ENCODE measurements at regions not wholly inside any gene's neighbourhood (a gene's known extent, or its start where the extent isn't known, plus 50 kb on each side); places are given as distances from the start of the nearest gene placed in this dataset.

DNA sequence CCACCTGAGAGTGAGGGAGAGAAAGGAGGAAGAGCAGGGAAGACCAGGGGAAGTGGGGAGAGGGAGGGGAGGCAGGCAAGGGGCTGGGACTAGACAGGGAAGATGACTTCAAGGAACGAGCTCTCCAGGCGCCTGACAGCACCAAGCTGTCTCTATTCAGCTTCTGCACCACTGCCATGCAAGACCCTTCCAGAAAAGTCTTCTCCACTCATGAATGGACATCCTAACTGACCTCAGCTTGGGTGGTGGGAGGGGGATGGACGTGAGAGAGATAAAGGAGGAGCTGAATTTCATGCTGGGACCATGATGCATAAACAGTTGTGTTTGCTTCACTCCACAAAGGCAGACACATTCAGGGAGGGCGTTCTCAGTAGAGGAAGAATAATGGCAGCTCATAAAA, 206.4 kb upstream of the ARL4C start:
- TF ChIP-seq LARP7 (IDR thresholded peaks at IDR 0.05), result no peak
- no peak for TF ChIP-seq POLR2AphosphoS5 (IDR thresholded peaks at IDR 0.05; ENCODE audit: low read length)
- TF ChIP-seq, protein P1, sequence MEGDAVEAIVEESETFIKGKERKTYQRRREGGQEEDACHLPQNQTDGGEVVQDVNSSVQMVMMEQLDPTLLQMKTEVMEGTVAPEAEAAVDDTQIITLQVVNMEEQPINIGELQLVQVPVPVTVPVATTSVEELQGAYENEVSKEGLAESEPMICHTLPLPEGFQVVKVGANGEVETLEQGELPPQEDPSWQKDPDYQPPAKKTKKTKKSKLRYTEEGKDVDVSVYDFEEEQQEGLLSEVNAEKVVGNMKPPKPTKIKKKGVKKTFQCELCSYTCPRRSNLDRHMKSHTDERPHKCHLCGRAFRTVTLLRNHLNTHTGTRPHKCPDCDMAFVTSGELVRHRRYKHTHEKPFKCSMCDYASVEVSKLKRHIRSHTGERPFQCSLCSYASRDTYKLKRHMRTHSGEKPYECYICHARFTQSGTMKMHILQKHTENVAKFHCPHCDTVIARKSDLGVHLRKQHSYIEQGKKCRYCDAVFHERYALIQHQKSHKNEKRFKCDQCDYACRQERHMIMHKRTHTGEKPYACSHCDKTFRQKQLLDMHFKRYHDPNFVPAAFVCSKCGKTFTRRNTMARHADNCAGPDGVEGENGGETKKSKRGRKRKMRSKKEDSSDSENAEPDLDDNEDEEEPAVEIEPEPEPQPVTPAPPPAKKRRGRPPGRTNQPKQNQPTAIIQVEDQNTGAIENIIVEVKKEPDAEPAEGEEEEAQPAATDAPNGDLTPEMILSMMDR (IDR thresholded peaks at IDR 0.05 in 2 of 3, conservative IDR thresholded peaks at IDR 0.05 in 1 of 3; ENCODE audit: control insufficient read depth in 2 of 3, extremely low read depth in 1 of 3, insufficient read depth in 1 of 3, low read depth in 3 of 3, low read length in 3 of 3), result no peak
- no peak for TF ChIP-seq TAF1 (IDR thresholded peaks at IDR 0.05; ENCODE audit: borderline replicate concordance, low read depth, low read length)
- TF ChIP-seq SUPT20H (IDR thresholded peaks at IDR 0.05; ENCODE audit: borderline replicate concordance, control insufficient read depth, low read depth, low read length), result no peak
